DOHH2 (cell line): ENCODE measurements at regions not wholly inside any gene's neighbourhood (a gene's known extent, or its start where the extent isn't known, plus 50 kb on each side); places are given as distances from the start of the nearest gene placed in this dataset.

Experiments used
- H3F3A ChIP-seq: fragments of 200-600 bp; sonication (generic), shearing (Covaris generic); 2 replicates; pipeline ENCODE4 v1.6.0; 2016; ENCODE audit warnings: antibody characterized with exemption, mild to moderate bottlenecking; ENCODE audit not compliant: control insufficient read depth, insufficient read depth
- H3K27ac ChIP-seq: fragments of 200-600 bp; sonication (generic); 2 replicates; pipeline ENCODE4 v1.5.1; 2014; ENCODE audit warnings: low read depth, mild to moderate bottlenecking, low read length, moderate library complexity
- H3K27me3 ChIP-seq: fragments of 200-600 bp; sonication (generic); 2 replicates; pipeline ENCODE4 v1.6.1; 2014; ENCODE audit warnings: mild to moderate bottlenecking, low read length, mixed read lengths; ENCODE audit not compliant: control insufficient read depth
- H3K36me3 ChIP-seq: fragments of 200-600 bp; sonication (generic); 2 replicates; pipeline ENCODE4 v1.6.1; 2014; ENCODE audit warnings: mild to moderate bottlenecking, low read length, moderate library complexity, mixed read lengths; ENCODE audit not compliant: control insufficient read depth
- H3K4me1 ChIP-seq: fragments of 200-600 bp; sonication (generic); 2 replicates; pipeline ENCODE4 v1.6.1; 2014; ENCODE audit warnings: mild to moderate bottlenecking, low read length, mixed read lengths; ENCODE audit not compliant: control insufficient read depth
- H3K4me2 ChIP-seq: fragments of 200-600 bp; sonication (generic); 2 replicates; pipeline ENCODE4 v1.6.0; 2014; ENCODE audit warnings: mild to moderate bottlenecking, low read length, moderate library complexity
- H3K4me3 ChIP-seq: fragments of 200-600 bp; sonication (generic); 2 replicates; pipeline ENCODE4 v1.5.1; 2014; ENCODE audit warnings: mild to moderate bottlenecking, low read length, mixed read lengths
- H3K79me2 ChIP-seq: fragments of 200-600 bp; sonication (generic); 2 replicates; pipeline ENCODE4 v1.6.1; 2014; ENCODE audit warnings: mild to moderate bottlenecking, low read length, mixed read lengths; ENCODE audit not compliant: control insufficient read depth
- H3K9me2 ChIP-seq: fragments of 200-600 bp; sonication (generic); replicated peaks from 2 replicates; pipeline ENCODE4 v1.6.1; 2014; ENCODE audit warnings: mild to moderate bottlenecking, low read length, mixed read lengths; ENCODE audit not compliant: control insufficient read depth
- H3K9me3 ChIP-seq: fragments of 200-600 bp; sonication (generic); 2 replicates; pipeline ENCODE4 v1.6.1; 2014; ENCODE audit warnings: antibody characterized with exemption, low read length, mixed read lengths; ENCODE audit not compliant: control insufficient read depth, insufficient read depth
- H4K20me1 ChIP-seq: fragments of 200-600 bp; sonication (generic); 2 replicates; pipeline ENCODE4 v1.6.0; 2014; ENCODE audit warnings: low read depth, mild to moderate bottlenecking, antibody characterized with exemption, low read length, moderate library complexity; ENCODE audit not compliant: control insufficient read depth, insufficient read depth
- CTCF ChIP-seq: fragments of 200-600 bp; sonication (generic); IDR thresholded peaks from one replicate; pipeline ENCODE4 v1.5.1; 2014; ENCODE audit warnings: antibody characterized with exemption, mild to moderate bottlenecking, low read depth, low read length; ENCODE audit not compliant: poor library complexity, severe bottlenecking
- EZH2phosphoT487 ChIP-seq: fragments of 200-600 bp; sonication (generic); IDR thresholded peaks from 2 replicates; pipeline ENCODE4 v1.6.1; 2017; ENCODE audit warnings: borderline replicate concordance, mild to moderate bottlenecking, antibody characterized with exemption, low read length, moderate library complexity, mixed read lengths

GRCh38 chr12:68498736-68499135 lies 112.0 kb upstream of the RAP1B start:
- Histone ChIP-seq H3K4me3 (no peak overlapping the region), H3K27ac (no peak overlapping the region), H3K9me2 (no peaks in the 10 kb centered on the region), H3K79me2 (no peaks in the 10 kb centered on the region), H3F3A (no peaks in the 10 kb centered on the region), H3K4me2 (no peak overlapping the region), H3K36me3 (no peaks in the 10 kb centered on the region), H3K4me1 (no peaks in the 10 kb centered on the region), H3K27me3 (peaks cover 7% of the 10 kb centered on the region; the same call in 1 of the 2 replicates), H3K9me3 (no peaks in the 10 kb centered on the region), H4K20me1 (no peaks in the 10 kb centered on the region)
- TF ChIP-seq CTCF, result no peak
- TF ChIP-seq EZH2phosphoT487, result no peak

- Histone ChIP-seq H3K4me1 (no peaks in the 10 kb centered on the region), H3K36me3 (no peaks in the 10 kb centered on the region), H3K27me3 (peaks cover 7% of the 10 kb centered on the region; the same call in 1 of the 2 replicates), H4K20me1 (no peaks in the 10 kb centered on the region), H3K4me3 (no peak overlapping the region), H3K9me2 (no peaks in the 10 kb centered on the region), H3K27ac (no peak overlapping the region), H3K79me2 (no peaks in the 10 kb centered on the region), H3K9me3 (no peaks in the 10 kb centered on the region), H3F3A (no peaks in the 10 kb centered on the region), H3K4me2 (no peak overlapping the region)
- TF ChIP-seq EZH2phosphoT487 (no peak), CTCF (no peak)
These were observed 111.1 kb upstream of the RAP1B start for GRCh38 chr12:68499616-68500015.

- H4K20me1 ChIP-seq, result no peaks in the 10 kb centered on the region
- H3K4me3 ChIP-seq, result no peak overlapping the region
- H3K27ac ChIP-seq, result no peak overlapping the region
- no peaks in the 10 kb centered on the region for H3F3A ChIP-seq
- no peaks in the 10 kb centered on the region for H3K79me2 ChIP-seq
- peaks cover 6% of the 10 kb centered on the region for H3K4me1 ChIP-seq
- H3K27me3 ChIP-seq, result peaks cover 7% of the 10 kb centered on the region; the same call in 1 of the 2 replicates
- H3K36me3 ChIP-seq, result no peaks in the 10 kb centered on the region
- H3K9me2 ChIP-seq, result no peaks in the 10 kb centered on the region
- TF ChIP-seq CTCF (no peak), EZH2phosphoT487 (no peak)
- no peak overlapping the region for H3K4me2 ChIP-seq
- H3K9me3 ChIP-seq, result no peaks in the 10 kb centered on the region
These were observed 109.5 kb upstream of the RAP1B start for GRCh38 chr12:68501226-68501625.

- H3F3A ChIP-seq, result no peaks in the 10 kb centered on the region
- no peaks in the 10 kb centered on the region for H3K79me2 ChIP-seq
- no peaks in the 10 kb centered on the region for H3K36me3 ChIP-seq
- no peak overlapping the region for H3K27ac ChIP-seq
- no peaks in the 10 kb centered on the region for H3K9me3 ChIP-seq
- H3K4me1 ChIP-seq, result peaks cover 7% of the 10 kb centered on the region
- no peak overlapping the region for H3K4me3 ChIP-seq
- no peaks in the 10 kb centered on the region for H3K9me2 ChIP-seq
- no peaks in the 10 kb centered on the region for H3K27me3 ChIP-seq
- H4K20me1 ChIP-seq, result no peaks in the 10 kb centered on the region
- TF ChIP-seq CTCF, result no peak
- TF ChIP-seq EZH2phosphoT487, result no peak
- H3K4me2 ChIP-seq, result peak overlapping the region; percentile 18; the same call in 1 of the 2 replicates
These were observed 104.7 kb upstream of the RAP1B start for GRCh38 chr12:68505970-68506369.
